Medulla oblongata (tissue), 1 donor: ENCODE measurements at regions not wholly inside any gene's neighbourhood (a gene's known extent, or its start where the extent isn't known, plus 50 kb on each side); places are given as distances from the start of the nearest gene placed in this dataset.

ENCODE experiments used
- DNase-seq: peaks from one replicate; pipeline ENCODE4 v3.0.0-alpha.2; 2015; ENCODE audit errors: extremely low spot score

- no peak for DNase-seq
Measured at GRCh38 chr5:29963956-29964355, 1229.5 kb upstream of the CDH6 start.

- DNase-seq = no peak
Measured at GRCh38 chr5:29960323-29960722, 1233.2 kb upstream of the CDH6 start.

- DNase-seq = no peak
Measured at GRCh38 chr5:29950416-29951145, 1242.9 kb upstream of the CDH6 start.

- no peak for DNase-seq
Measured at GRCh38 chr5:29949301-29949872, 1244.1 kb upstream of the CDH6 start.

GRCh38 chr5:29944327-29944726, 1249.2 kb upstream of the CDH6 start:
- no peak for DNase-seq

GRCh38 chr5:29942089-29942488, 1251.4 kb upstream of the CDH6 start:
- no peak for DNase-seq

GRCh38 chr5:29939988-29940387, 1253.5 kb upstream of the CDH6 start:
- no peak for DNase-seq

GRCh38 chr5:29935371-29935770, 1258.1 kb upstream of the CDH6 start:
- DNase-seq = no peak

- no peak for DNase-seq
Measured at GRCh38 chr5:29930316-29930715, 1263.2 kb upstream of the CDH6 start.

- no peak for DNase-seq
Measured at GRCh38 chr5:29924107-29924506, 1269.4 kb upstream of the CDH6 start.

GRCh38 chr5:29905626-29906353, 1287.7 kb upstream of the CDH6 start:
- no peak for DNase-seq

- DNase-seq = no peak
Measured at GRCh38 chr5:29902859-29903258, 1290.6 kb upstream of the CDH6 start.

GRCh38 chr5:29899583-29899982, 1293.9 kb upstream of the CDH6 start:
- DNase-seq = no peak

GRCh38 chr5:29897916-29898315, 1295.6 kb upstream of the CDH6 start:
- DNase-seq = no peak

- DNase-seq = no peak
Measured at GRCh38 chr5:29896646-29897045, 1296.8 kb upstream of the CDH6 start.

- no peak for DNase-seq
Measured at GRCh38 chr5:29894668-29895067, 1298.8 kb upstream of the CDH6 start.

- no peak for DNase-seq
Measured at GRCh38 chr5:29889051-29889450, 1304.4 kb upstream of the CDH6 start.

- no peak for DNase-seq
Measured at GRCh38 chr5:29885595-29885994, 1307.9 kb upstream of the CDH6 start.

- no peak for DNase-seq
Measured at GRCh38 chr5:29882036-29882435, 1311.5 kb upstream of the CDH6 start.

- DNase-seq = no peak
Measured at GRCh38 chr5:29879401-29879800, 1314.1 kb upstream of the CDH6 start.

GRCh38 chr5:29878599-29878998, 1314.9 kb upstream of the CDH6 start:
- no peak for DNase-seq

- no peak for DNase-seq
Measured at GRCh38 chr5:29867155-29867554, 1326.3 kb upstream of the CDH6 start.

GRCh38 chr5:29853711-29854220, 1339.7 kb upstream of the CDH6 start:
- DNase-seq = no peak
